D721Med (cell line): ENCODE measurements at regions not wholly inside any gene's neighbourhood (a gene's known extent, or its start where the extent isn't known, plus 50 kb on each side); places are given as distances from the start of the nearest gene placed in this dataset.

Experiments used
- DNase-seq: peaks from one replicate; pipeline ENCODE4 v3.0.0; 2011; ENCODE audit warnings: low spot score; ENCODE audit not compliant: insufficient read length
- FAIRE-seq: peaks from 2 replicates; lab custom pipeline; 2011; peaks lifted over from hg19 to GRCh38; lab: Jason Lieb, UNC
- TF ChIP-seq, protein P1 (sequence below): IDR thresholded peaks from 2 replicates; pipeline ENCODE4 v1.5.1; 2012; ENCODE audit warnings: mild to moderate bottlenecking, control low read depth; ENCODE audit not compliant: insufficient read depth; ENCODE audit errors: missing control alignments

DNA sequence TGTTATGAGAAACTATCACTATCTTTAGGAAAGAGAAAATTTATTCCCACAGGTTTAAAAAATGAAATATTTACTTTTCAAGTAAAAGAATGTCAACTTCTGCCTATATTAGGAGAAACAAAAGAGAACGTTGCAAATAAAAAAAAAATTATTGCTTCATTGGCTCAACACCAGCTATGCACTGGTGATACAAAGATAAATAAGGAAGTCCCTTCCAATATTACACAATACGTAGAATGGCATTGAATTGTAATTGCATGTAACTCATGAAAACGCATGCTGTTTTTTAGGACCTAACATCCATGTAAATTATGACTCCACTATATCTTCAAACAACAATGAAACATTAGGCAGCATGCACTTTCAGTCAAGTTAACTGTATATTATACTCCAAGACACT, 56.4 kb upstream of the RERGL start:
- FAIRE-seq (peak; percentile 78), DNase-seq (no peak)
- TF ChIP-seq, protein P1, sequence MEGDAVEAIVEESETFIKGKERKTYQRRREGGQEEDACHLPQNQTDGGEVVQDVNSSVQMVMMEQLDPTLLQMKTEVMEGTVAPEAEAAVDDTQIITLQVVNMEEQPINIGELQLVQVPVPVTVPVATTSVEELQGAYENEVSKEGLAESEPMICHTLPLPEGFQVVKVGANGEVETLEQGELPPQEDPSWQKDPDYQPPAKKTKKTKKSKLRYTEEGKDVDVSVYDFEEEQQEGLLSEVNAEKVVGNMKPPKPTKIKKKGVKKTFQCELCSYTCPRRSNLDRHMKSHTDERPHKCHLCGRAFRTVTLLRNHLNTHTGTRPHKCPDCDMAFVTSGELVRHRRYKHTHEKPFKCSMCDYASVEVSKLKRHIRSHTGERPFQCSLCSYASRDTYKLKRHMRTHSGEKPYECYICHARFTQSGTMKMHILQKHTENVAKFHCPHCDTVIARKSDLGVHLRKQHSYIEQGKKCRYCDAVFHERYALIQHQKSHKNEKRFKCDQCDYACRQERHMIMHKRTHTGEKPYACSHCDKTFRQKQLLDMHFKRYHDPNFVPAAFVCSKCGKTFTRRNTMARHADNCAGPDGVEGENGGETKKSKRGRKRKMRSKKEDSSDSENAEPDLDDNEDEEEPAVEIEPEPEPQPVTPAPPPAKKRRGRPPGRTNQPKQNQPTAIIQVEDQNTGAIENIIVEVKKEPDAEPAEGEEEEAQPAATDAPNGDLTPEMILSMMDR = no peak

- FAIRE-seq = no peak
- TF ChIP-seq, protein P1 = no peak
- no peak for DNase-seq
These were observed 55.9 kb upstream of the RERGL start for GRCh38 chr12:18145924-18146323.

GRCh38 chr12:18141048-18141982, 51.3 kb upstream of the RERGL start:
- FAIRE-seq (no peak), DNase-seq (no peak)

GRCh38 chr12:18139989-18140596, 50.1 kb upstream of the RERGL start:
- TF ChIP-seq, protein P1 = peak; percentile 72
- FAIRE-seq = peak; percentile 77
- no peak for DNase-seq

More at GRCh38 chr12:18141048-18141982, 51.3 kb upstream of the RERGL start:
- TF ChIP-seq, protein P1 = no peak
